CD4-positive, alpha-beta T cell (primary cell): ENCODE measurements at regions not wholly inside any gene's neighbourhood (a gene's known extent, or its start where the extent isn't known, plus 50 kb on each side); places are given as distances from the start of the nearest gene placed in this dataset.
A peak's percentile ranks its signal among the peaks of the same experiment; 100 is the strongest.
"Not testable (repeated sequence)": the region's sequence is repeated elsewhere in the genome, so short reads cannot be mapped to it uniquely, and the experiment has no call there.

Experiments
- ATAC-seq: fragments of 200-7000 bp; cut with Tn5 transposase; one replicate; pipeline ENCODE4 v1.10.0; 2022; ENCODE audit warnings: mild to moderate bottlenecking; ENCODE audit not compliant: poor library complexity
- CTCF ChIA-PET: fragments of 350-600 bp; sonication (Branson Sonifier 250); formaldehyde crosslinking; loops from one replicate; lab custom pipeline; 2021; ENCODE audit warnings: antibody characterized with exemption, inconsistent platforms; lab: Charles Lee
- POLR2A ChIA-PET: fragments of 350-600 bp; sonication (Branson Sonifier 250); formaldehyde crosslinking; loops from one replicate; lab custom pipeline; 2021; ENCODE audit warnings: antibody characterized with exemption, inconsistent platforms; lab: Charles Lee
- DNase-seq, 14 experiments: peaks; one replicate each; pipeline ENCODE4 v3.0.0-alpha.2; 2013 to 2020; ENCODE audit warnings: mixed read lengths in 2 of 14
- H3K27ac ChIP-seq, 2 donors: one replicate each; pipeline versions ENCODE4 v1.5.1 to v1.7.0; 2013; ENCODE audit warnings: low read length in 2 of 2, low read depth in 1 of 2, mild to moderate bottlenecking in 1 of 2
- H3K27me3 ChIP-seq, 2 experiments: 1 replicate in 1 of 2; 2 replicates in 1 of 2; pipeline versions ENCODE4 v1.6.1 to v1.7.0; 2013; ENCODE audit warnings: low read length in 2 of 2, control low read depth in 1 of 2, mild to moderate bottlenecking in 1 of 2, moderate library complexity in 1 of 2; ENCODE audit not compliant: insufficient read depth in 2 of 2, control insufficient read depth in 1 of 2
- H3K36me3 ChIP-seq: one replicate; pipeline ENCODE4 v1.6.1; 2013; ENCODE audit warnings: low read length, control low read depth; ENCODE audit not compliant: insufficient read depth
- H3K4me1 ChIP-seq: one replicate; pipeline ENCODE4 v1.6.1; 2013; ENCODE audit warnings: low read length, control low read depth; ENCODE audit not compliant: insufficient read depth
- H3K4me3 ChIP-seq: one replicate; pipeline ENCODE4 v1.5.1; 2013; ENCODE audit warnings: mild to moderate bottlenecking, low read length, moderate library complexity
- H3K9me3 ChIP-seq, 2 experiments: 1 replicate in 1 of 2; 2 replicates in 1 of 2; pipeline versions ENCODE4 v1.6.1 to v1.7.0; 2013; ENCODE audit warnings: low read length in 2 of 2, mild to moderate bottlenecking in 2 of 2, control low read depth in 1 of 2, moderate library complexity in 1 of 2; ENCODE audit not compliant: control insufficient read depth in 1 of 2, insufficient read depth in 1 of 2
- H3K27ac Mint-ChIP-seq: one replicate; pipeline ENCODE4 v1.8.0; 2020; ENCODE audit warnings: mixed read lengths
- H3K27me3 Mint-ChIP-seq: one replicate; pipeline ENCODE4 v1.8.0; 2021; ENCODE audit warnings: mixed read lengths
- H3K36me3 Mint-ChIP-seq: one replicate; pipeline ENCODE4 v1.8.0; 2021; ENCODE audit warnings: low read depth, mixed read lengths
- H3K4me1 Mint-ChIP-seq: one replicate; pipeline ENCODE4 v1.8.0; 2021; ENCODE audit warnings: low read depth, mixed read lengths
- H3K4me3 Mint-ChIP-seq: one replicate; pipeline ENCODE4 v1.8.0; 2020; ENCODE audit warnings: mild to moderate bottlenecking, mixed read lengths
- H3K9me3 Mint-ChIP-seq: one replicate; pipeline ENCODE4 v1.8.0; 2020; ENCODE audit warnings: mixed read lengths
- intact Hi-C, 2 experiments: fragments of 100-400 bp; cut with DNase I in 1 of 2; cut with micrococcal nuclease in 1 of 2; formaldehyde crosslinking; loops; one replicate each; pipeline versions ENCODE4 v1.15.1 to v1.9.0; 2023 to 2025; cut with DNase I, micrococcal nuclease
- TF ChIP-seq, protein P1 (sequence below): fragments of 200-600 bp; IDR thresholded peaks from one replicate; pipeline ENCODE4 v1.8.0; 2022; ENCODE audit warnings: antibody characterized with exemption, mild to moderate bottlenecking

DNA sequence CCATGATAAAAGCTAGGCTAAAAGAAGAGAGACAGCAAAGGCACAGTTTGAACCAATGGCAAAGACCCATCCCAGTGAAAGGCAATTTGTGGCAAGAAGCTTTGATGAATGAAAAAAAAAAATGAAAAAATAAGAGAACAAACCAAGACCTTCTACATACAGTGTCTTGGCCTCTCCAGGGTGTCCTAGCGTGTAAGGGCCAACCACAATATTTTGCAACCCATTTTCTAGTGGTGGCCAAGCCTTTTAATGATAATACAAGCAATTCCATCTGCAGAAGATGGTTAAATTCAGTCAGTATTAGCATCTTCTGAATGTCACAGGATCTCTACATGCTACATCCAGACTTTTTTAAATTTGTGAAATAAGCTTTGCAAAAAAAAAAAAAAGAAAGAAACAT is 270.4 kb downstream of the LRATD1 start:
- H3K9me3 Mint-ChIP-seq, result no peaks in the 10 kb centered on the region
- DNase-seq (no peak), ATAC-seq (no peak)
- H3K36me3 ChIP-seq, result no peaks in the 10 kb centered on the region
- H3K4me1 ChIP-seq, result no peaks in the 10 kb centered on the region
- H3K4me3 ChIP-seq, result no peak overlapping the region
- ChIA-PET CTCF (no interaction called here), POLR2A (no interaction called here)
- H3K27me3 Mint-ChIP-seq, result peaks cover 6% of the 10 kb centered on the region
- H3K27ac ChIP-seq, result no peak overlapping the region
- intact Hi-C loops, result loop anchor here in 1 of 2 experiments (10.0 kb wide), 1 partner anchor 672 kb away; no protein-coding TSS in a partner anchor
- no peaks in the 10 kb centered on the region for H3K4me1 Mint-ChIP-seq
- TF ChIP-seq, protein P1, sequence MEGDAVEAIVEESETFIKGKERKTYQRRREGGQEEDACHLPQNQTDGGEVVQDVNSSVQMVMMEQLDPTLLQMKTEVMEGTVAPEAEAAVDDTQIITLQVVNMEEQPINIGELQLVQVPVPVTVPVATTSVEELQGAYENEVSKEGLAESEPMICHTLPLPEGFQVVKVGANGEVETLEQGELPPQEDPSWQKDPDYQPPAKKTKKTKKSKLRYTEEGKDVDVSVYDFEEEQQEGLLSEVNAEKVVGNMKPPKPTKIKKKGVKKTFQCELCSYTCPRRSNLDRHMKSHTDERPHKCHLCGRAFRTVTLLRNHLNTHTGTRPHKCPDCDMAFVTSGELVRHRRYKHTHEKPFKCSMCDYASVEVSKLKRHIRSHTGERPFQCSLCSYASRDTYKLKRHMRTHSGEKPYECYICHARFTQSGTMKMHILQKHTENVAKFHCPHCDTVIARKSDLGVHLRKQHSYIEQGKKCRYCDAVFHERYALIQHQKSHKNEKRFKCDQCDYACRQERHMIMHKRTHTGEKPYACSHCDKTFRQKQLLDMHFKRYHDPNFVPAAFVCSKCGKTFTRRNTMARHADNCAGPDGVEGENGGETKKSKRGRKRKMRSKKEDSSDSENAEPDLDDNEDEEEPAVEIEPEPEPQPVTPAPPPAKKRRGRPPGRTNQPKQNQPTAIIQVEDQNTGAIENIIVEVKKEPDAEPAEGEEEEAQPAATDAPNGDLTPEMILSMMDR, result no peak
- no peak overlapping the region for H3K4me3 Mint-ChIP-seq
- no peaks in the 10 kb centered on the region for H3K9me3 ChIP-seq
- no peaks in the 10 kb centered on the region for H3K27me3 ChIP-seq
- H3K27ac Mint-ChIP-seq, result no peak overlapping the region
- H3K36me3 Mint-ChIP-seq, result no peaks in the 10 kb centered on the region

DNA sequence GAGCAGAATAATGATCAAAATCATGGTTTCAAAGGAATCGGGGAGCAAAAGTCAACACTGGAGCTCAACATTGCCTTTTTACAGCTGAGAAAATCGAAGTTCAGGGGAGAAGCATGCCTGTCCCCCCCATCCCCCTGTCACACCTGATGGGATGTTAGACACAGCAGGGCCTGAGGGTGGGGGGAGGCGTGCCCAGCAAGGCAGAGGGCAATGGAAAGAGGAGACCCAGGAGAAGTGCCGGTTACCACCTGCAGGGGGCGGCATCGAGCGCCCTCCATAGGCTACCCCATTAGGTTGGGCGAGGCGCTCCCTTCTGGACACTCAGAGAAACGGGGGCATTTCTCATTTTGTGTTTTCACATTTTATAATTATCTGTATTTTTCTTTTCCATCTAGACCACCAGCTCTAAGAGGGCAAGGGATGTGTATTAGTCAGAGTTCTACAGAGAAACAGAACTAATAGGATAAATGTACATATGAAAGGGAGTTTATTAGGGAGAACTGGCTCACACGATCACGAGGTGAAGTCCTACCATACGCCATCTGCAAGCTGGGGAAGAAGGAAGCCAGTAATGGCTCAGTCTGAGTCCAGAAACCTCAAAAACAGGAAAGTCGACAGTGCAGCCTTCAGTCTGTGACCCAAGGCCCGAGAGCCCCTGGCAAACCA is 271.3 kb downstream of the LRATD1 start:
- H3K36me3 Mint-ChIP-seq, result no peaks in the 10 kb centered on the region
- DNase-seq (peak in 13 of 14 experiments; percentile 1 to 45 (median 10)), ATAC-seq (no peak)
- no peak overlapping the region for H3K4me3 ChIP-seq
- H3K27me3 Mint-ChIP-seq, result peaks cover 6% of the 10 kb centered on the region
- intact Hi-C loops, result loop anchor here in 1 of 2 experiments (10.0 kb wide), 1 partner anchor 671 kb away; no protein-coding TSS in a partner anchor
- no peaks in the 10 kb centered on the region for H3K36me3 ChIP-seq
- no peaks in the 10 kb centered on the region for H3K27me3 ChIP-seq
- ChIA-PET CTCF (no interaction called here), POLR2A (no interaction called here)
- no peaks in the 10 kb centered on the region for H3K4me1 ChIP-seq
- H3K27ac Mint-ChIP-seq, result no peak overlapping the region
- H3K9me3 Mint-ChIP-seq, result no peaks in the 10 kb centered on the region
- H3K9me3 ChIP-seq, result no peaks in the 10 kb centered on the region
- TF ChIP-seq, protein P1, result peak; percentile 34
- no peak overlapping the region for H3K4me3 Mint-ChIP-seq
- no peak overlapping the region for H3K27ac ChIP-seq
- H3K4me1 Mint-ChIP-seq, result no peaks in the 10 kb centered on the region

DNA sequence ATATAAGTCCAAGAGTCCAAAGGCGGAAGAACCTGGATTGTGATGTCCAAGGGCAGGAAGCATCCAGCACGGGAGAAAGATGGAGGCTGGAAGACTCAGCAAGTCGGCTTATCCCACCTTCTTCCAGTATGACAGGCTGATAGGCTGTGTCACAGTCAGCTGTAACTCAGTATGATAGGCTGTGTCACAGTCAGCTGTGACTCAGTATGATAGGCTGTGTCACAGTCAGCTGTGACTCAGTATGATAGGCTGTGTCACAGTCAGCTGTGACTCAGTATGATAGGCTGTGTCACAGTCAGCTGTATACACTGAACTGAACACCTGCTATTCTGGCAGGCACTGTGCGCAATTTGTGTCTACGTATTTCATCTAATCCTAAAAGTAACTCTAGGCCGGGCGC is 271.9 kb downstream of the LRATD1 start:
- DNase-seq, H3K36me3 ChIP-seq, CTCF ChIA-PET, H3K4me3 Mint-ChIP-seq, H3K9me3 Mint-ChIP-seq, H3K36me3 Mint-ChIP-seq, H3K4me3 ChIP-seq, POLR2A ChIA-PET, H3K27ac ChIP-seq, H3K27me3 ChIP-seq, ATAC-seq, H3K27me3 Mint-ChIP-seq, H3K27ac Mint-ChIP-seq, H3K9me3 ChIP-seq, H3K4me1 Mint-ChIP-seq, H3K4me1 ChIP-seq: not testable (repeated sequence)
- intact Hi-C loops, result loop anchor here in 1 of 2 experiments (10.0 kb wide), 1 partner anchor 670 kb away; no protein-coding TSS in a partner anchor

DNA sequence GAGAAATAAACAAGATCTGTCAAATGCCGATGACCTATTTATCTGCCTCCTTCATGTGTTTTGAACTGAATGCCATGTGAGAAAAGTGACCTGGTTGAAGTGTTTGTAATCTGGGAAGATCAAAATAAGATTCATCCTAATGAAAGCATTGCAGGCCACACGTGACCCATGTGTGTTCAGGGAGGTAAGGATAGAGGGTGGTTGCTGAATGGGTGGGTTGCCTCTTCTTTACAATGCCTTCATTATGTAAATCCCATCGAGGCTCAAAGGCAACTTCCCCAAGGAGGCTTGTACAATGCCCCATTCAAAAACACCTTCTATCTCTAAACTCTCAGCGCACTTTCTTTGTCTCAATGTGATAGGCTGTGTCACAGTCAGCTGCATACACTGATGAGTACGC is 273.1 kb downstream of the LRATD1 start:
- ATAC-seq (no peak), DNase-seq (no peak)
- Mint-ChIP-seq H3K4me3 (no peak overlapping the region), H3K9me3 (no peaks in the 10 kb centered on the region), H3K36me3 (no peaks in the 10 kb centered on the region), H3K27ac (no peak overlapping the region), H3K27me3 (peaks cover 2% of the 10 kb centered on the region), H3K4me1 (no peaks in the 10 kb centered on the region)
- intact Hi-C loops, result loop anchor here in 1 of 2 experiments (10.0 kb wide), 1 partner anchor 669 kb away; no protein-coding TSS in a partner anchor
- Histone ChIP-seq H3K4me1 (no peaks in the 10 kb centered on the region), H3K4me3 (no peak overlapping the region), H3K36me3 (no peaks in the 10 kb centered on the region), H3K27me3 (no peaks in the 10 kb centered on the region), H3K9me3 (no peaks in the 10 kb centered on the region), H3K27ac (no peak overlapping the region)
- CTCF ChIA-PET, result no interaction called here
- TF ChIP-seq, protein P1, result no peak
- POLR2A ChIA-PET, result no interaction called here
